ENCODE measurements at regions not wholly inside any gene's neighbourhood (a gene's known extent, or its start where the extent isn't known, plus 50 kb on each side); places are given as distances from the start of the nearest gene placed in this dataset.

DNA sequence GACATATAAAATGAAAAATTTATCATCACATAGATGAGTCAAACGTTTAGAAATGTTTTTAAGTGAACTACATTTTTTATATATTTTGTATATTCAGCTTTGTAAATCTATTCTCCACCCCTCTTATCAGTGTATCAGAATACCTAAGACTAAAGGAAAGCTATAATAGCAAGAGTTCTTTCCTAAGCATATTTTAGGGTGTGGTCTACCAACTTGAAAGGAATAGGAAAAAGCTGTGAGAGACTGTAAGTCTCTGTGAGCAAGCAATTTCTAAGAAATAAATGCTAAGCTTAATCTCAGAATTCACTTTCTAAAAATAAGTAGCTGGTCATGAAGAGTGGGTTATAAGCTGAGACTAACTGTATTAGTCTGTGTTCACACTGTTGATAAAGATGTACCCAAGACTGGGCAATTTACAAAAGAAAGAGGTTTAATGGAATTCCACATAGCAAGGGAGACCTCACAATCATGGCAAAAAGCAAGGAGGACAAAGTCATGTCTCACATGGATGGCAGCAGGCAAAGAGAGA is 175.4 kb upstream of the PREP start:
- no peaks in the 10 kb centered on the region for H3K36me3 Mint-ChIP-seq
- intact Hi-C loops (cut with micrococcal nuclease), result no loop called here
- H3K4me3 ChIP-seq (replicated peaks in 1 of 3; ENCODE audit: low read depth in 2 of 3, low read length in 3 of 3), result no peak overlapping the region
- peaks cover 4 to 14% (median 6%) of the 10 kb centered on the region in 3 donors for H3K27me3 Mint-ChIP-seq (ENCODE audit: low read depth in 3 of 3)
- H3K79me2 ChIP-seq (ENCODE audit: insufficient read depth, low read length), result no peaks in the 10 kb centered on the region
- no peak overlapping the region for H3K27ac ChIP-seq (ENCODE audit: low read depth in 1 of 2, low read length in 2 of 2)
- no peaks in the 10 kb centered on the region for H4K20me1 ChIP-seq (ENCODE audit: insufficient read depth, low read length)
- no peak overlapping the region for H3K4me2 ChIP-seq (replicated peaks; ENCODE audit: extremely low read depth, low read length, poor library complexity, severe bottlenecking)
- H3K27ac Mint-ChIP-seq, result no peak overlapping the region
- no peak for DNase-seq
- no peaks in the 10 kb centered on the region for H3K4me1 ChIP-seq (ENCODE audit: control insufficient read depth in 1 of 2, insufficient read depth in 2 of 2, low read length in 2 of 2)
- no peak overlapping the region for H2AFZ ChIP-seq (ENCODE audit: insufficient read depth, low read depth, low read length, poor library complexity, severe bottlenecking)
- H3K36me3 ChIP-seq (replicated peaks in 1 of 2; ENCODE audit: control insufficient read depth in 1 of 2, insufficient read depth in 2 of 2, low read length in 2 of 2), result no peaks in the 10 kb centered on the region
- H3K4me1 Mint-ChIP-seq, result peaks cover 6% of the 10 kb centered on the region
- TF ChIP-seq, protein P1, sequence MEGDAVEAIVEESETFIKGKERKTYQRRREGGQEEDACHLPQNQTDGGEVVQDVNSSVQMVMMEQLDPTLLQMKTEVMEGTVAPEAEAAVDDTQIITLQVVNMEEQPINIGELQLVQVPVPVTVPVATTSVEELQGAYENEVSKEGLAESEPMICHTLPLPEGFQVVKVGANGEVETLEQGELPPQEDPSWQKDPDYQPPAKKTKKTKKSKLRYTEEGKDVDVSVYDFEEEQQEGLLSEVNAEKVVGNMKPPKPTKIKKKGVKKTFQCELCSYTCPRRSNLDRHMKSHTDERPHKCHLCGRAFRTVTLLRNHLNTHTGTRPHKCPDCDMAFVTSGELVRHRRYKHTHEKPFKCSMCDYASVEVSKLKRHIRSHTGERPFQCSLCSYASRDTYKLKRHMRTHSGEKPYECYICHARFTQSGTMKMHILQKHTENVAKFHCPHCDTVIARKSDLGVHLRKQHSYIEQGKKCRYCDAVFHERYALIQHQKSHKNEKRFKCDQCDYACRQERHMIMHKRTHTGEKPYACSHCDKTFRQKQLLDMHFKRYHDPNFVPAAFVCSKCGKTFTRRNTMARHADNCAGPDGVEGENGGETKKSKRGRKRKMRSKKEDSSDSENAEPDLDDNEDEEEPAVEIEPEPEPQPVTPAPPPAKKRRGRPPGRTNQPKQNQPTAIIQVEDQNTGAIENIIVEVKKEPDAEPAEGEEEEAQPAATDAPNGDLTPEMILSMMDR (IDR thresholded peaks at IDR 0.05), result no peak
- no peaks in the 10 kb centered on the region for H3K9me3 ChIP-seq (replicated peaks in 1 of 2; ENCODE audit: control insufficient read depth in 1 of 2, insufficient read depth in 1 of 2, low read length in 2 of 2)
- peaks cover 0 to 4% (median 2%) of the 10 kb centered on the region in 7 donors for H3K9me3 Mint-ChIP-seq
- H3K27me3 ChIP-seq (ENCODE audit: control insufficient read depth in 2 of 2, insufficient read depth in 2 of 2, low read length in 2 of 2), result no peaks in the 10 kb centered on the region
- H3K4me3 Mint-ChIP-seq, result no peak overlapping the region
- no CpG with 5 or more reads among the region's 1 CpG for WGBS (ENCODE audit: insufficient coverage)
- H3K9ac ChIP-seq (ENCODE audit: insufficient read depth, low read length, poor library complexity, severe bottlenecking), result no peak overlapping the region

DNA sequence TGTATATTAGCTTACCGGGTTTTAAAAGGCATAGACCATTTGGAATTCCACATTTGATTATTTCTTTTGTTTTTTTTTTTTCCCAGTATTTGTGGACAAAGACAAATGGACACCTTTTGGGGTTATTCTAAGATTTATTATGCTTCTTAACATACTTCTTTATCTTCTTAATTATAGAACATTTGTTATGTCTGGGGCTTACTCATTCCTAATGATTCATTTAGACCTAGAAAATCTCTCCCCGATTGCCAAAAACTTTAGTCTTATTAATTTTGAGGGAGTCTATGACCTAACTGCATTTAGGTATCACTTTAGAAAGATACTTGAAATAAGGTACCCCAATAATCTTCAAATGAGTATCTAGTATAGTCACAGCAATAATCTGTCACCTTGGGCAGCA is 170.7 kb upstream of the PREP start:
- DNase-seq, result no peak
- no CpG with 5 or more reads among the region's 2 CpGs for WGBS (ENCODE audit: insufficient coverage)
- no peak overlapping the region for H3K9ac ChIP-seq (ENCODE audit: insufficient read depth, low read length, poor library complexity, severe bottlenecking)
- H3K36me3 ChIP-seq (replicated peaks in 1 of 2; ENCODE audit: control insufficient read depth in 1 of 2, insufficient read depth in 2 of 2, low read length in 2 of 2), result no peaks in the 10 kb centered on the region
- Mint-ChIP-seq H3K4me1 (no peaks in the 10 kb centered on the region), H3K27ac (no peak overlapping the region), H3K9me3 (peaks cover 0 to 3% (median 0%) of the 10 kb centered on the region in 7 donors), H3K4me3 (no peak overlapping the region), H3K27me3 (ENCODE audit: low read depth in 3 of 3) (peaks cover 7 to 14% (median 8%) of the 10 kb centered on the region in 3 donors), H3K36me3 (no peaks in the 10 kb centered on the region)
- TF ChIP-seq, protein P1 (IDR thresholded peaks at IDR 0.05), result no peak
- no peaks in the 10 kb centered on the region for H4K20me1 ChIP-seq (ENCODE audit: insufficient read depth, low read length)
- H3K9me3 ChIP-seq (replicated peaks in 1 of 2; ENCODE audit: control insufficient read depth in 1 of 2, insufficient read depth in 1 of 2, low read length in 2 of 2), result no peaks in the 10 kb centered on the region
- no peak overlapping the region for H3K4me3 ChIP-seq (replicated peaks in 1 of 3; ENCODE audit: low read depth in 2 of 3, low read length in 3 of 3)
- H3K4me1 ChIP-seq (ENCODE audit: control insufficient read depth in 1 of 2, insufficient read depth in 2 of 2, low read length in 2 of 2), result no peaks in the 10 kb centered on the region
- H3K27me3 ChIP-seq (ENCODE audit: control insufficient read depth in 2 of 2, insufficient read depth in 2 of 2, low read length in 2 of 2), result no peaks in the 10 kb centered on the region
- H3K27ac ChIP-seq (ENCODE audit: low read depth in 1 of 2, low read length in 2 of 2), result no peak overlapping the region
- H2AFZ ChIP-seq (ENCODE audit: insufficient read depth, low read depth, low read length, poor library complexity, severe bottlenecking), result no peak overlapping the region
- no peak overlapping the region for H3K4me2 ChIP-seq (replicated peaks; ENCODE audit: extremely low read depth, low read length, poor library complexity, severe bottlenecking)
- intact Hi-C loops (cut with micrococcal nuclease), result no loop called here
- no peaks in the 10 kb centered on the region for H3K79me2 ChIP-seq (ENCODE audit: insufficient read depth, low read length)
